ENCODE measurements at regions not wholly inside any gene's neighbourhood (a gene's known extent, or its start where the extent isn't known, plus 50 kb on each side); places are given as distances from the start of the nearest gene placed in this dataset.

DNA sequence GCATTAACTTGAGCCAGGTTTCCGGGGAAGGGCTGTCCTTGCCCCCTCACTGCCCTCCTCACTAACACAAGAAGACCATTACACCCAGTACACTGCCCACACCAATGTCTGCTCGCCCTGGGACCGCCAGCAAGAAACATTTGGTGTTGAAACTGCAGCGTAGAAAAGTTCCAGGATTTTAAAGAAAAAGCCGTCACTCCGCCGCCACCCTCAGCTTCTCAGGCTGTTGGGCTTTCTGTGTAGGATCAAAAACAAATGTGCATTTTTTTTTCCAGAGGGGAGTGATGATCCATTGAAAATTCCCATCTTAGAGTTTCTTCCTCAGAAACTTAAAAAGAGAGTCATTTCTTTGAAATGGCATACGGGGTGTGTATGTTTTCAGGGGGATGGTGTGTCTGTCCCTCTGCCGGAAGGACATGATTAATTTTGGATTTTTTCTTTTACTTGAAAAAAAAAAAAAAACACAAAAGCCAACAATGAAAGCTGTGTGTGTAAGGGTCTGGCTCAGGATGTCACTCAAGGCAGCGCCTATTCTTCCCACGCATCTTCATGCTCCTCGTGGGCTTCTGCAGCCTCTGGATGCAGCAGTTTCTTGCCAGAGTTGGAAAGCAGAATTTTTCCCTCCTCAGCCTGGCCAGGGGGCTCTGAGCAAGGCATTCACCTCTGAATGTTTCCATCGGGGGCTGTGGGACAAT, 184.9 kb downstream of the GLI2 start:
- Mint-ChIP-seq H3K4me1 (ENCODE audit: low read depth, unreplicated experiment) (peaks cover 48% of the 10 kb centered on the region), H3K9me3 (ENCODE audit: unreplicated experiment) (no peaks in the 10 kb centered on the region), H3K27me3 (ENCODE audit: low read depth, unreplicated experiment) (no peaks in the 10 kb centered on the region), H3K36me3 (ENCODE audit: low read depth, unreplicated experiment) (peaks cover 14% of the 10 kb centered on the region), H3K4me3 (ENCODE audit: unreplicated experiment) (peak overlapping the region; percentile 62), H3K27ac (ENCODE audit: unreplicated experiment) (peak overlapping the region; percentile 98)
- Histone ChIP-seq H3K4me1 (ENCODE audit: insufficient read depth, low read length) (peaks cover 28% of the 10 kb centered on the region), H3K9me3 (ENCODE audit: insufficient read depth, low read depth, low read length) (no peaks in the 10 kb centered on the region), H3K4me3 (ENCODE audit: insufficient read depth, low read depth, low read length) (no peak overlapping the region), H3K9ac (ENCODE audit: low read length) (peak overlapping the region; percentile 78), H4K20me1 (ENCODE audit: insufficient read depth, low read length) (no peaks in the 10 kb centered on the region), H3K4me2 (ENCODE audit: low read length) (peak overlapping the region; percentile 69), H3K79me2 (ENCODE audit: insufficient read depth, low read length) (peaks cover 83% of the 10 kb centered on the region), H3K36me3 (ENCODE audit: insufficient read depth, low read length) (peaks cover 5% of the 10 kb centered on the region), H3K27ac (ENCODE audit: low read depth, low read length) (peak overlapping the region; percentile 93), H2AFZ (ENCODE audit: low read depth, low read length) (peak overlapping the region; percentile 54), H3K27me3 (ENCODE audit: insufficient read depth, low read length) (no peaks in the 10 kb centered on the region)
- FAIRE-seq (no peak), DNase-seq (ENCODE audit: low read depth) (no peak)
- TF ChIP-seq, protein P1, sequence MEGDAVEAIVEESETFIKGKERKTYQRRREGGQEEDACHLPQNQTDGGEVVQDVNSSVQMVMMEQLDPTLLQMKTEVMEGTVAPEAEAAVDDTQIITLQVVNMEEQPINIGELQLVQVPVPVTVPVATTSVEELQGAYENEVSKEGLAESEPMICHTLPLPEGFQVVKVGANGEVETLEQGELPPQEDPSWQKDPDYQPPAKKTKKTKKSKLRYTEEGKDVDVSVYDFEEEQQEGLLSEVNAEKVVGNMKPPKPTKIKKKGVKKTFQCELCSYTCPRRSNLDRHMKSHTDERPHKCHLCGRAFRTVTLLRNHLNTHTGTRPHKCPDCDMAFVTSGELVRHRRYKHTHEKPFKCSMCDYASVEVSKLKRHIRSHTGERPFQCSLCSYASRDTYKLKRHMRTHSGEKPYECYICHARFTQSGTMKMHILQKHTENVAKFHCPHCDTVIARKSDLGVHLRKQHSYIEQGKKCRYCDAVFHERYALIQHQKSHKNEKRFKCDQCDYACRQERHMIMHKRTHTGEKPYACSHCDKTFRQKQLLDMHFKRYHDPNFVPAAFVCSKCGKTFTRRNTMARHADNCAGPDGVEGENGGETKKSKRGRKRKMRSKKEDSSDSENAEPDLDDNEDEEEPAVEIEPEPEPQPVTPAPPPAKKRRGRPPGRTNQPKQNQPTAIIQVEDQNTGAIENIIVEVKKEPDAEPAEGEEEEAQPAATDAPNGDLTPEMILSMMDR (IDR thresholded peaks at IDR 0.05; ENCODE audit: insufficient read depth, low read depth, low read length) = no peak
- TF ChIP-seq EZH2 (IDR thresholded peaks at IDR 0.05; ENCODE audit: insufficient read depth, low read length) = no peak

DNA sequence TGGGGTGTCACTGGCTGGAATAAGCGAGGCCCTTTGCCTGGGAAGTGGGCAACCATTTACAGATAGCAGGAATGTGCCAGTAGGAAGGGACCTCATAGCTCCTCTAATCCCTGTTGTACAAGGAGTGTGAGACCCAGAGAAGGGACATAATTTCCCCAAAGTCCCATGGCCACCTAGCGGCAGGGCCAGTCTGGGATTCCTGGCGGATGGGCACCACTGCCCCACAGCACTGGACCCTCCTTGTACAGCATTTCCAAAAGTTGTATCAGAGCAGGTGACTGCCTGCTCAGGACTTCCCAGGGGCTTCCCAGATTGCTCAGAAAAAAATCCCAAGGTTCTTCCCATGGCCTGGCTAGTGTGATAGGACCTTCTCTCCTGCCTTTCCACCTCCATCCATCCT, 185.8 kb downstream of the GLI2 start:
- Histone ChIP-seq H3K9ac (ENCODE audit: low read length) (peak overlapping the region; percentile 78), H3K4me3 (ENCODE audit: insufficient read depth, low read depth, low read length) (no peak overlapping the region), H2AFZ (ENCODE audit: low read depth, low read length) (no peak overlapping the region), H3K36me3 (ENCODE audit: insufficient read depth, low read length) (peaks cover 5% of the 10 kb centered on the region), H3K27me3 (ENCODE audit: insufficient read depth, low read length) (no peaks in the 10 kb centered on the region), H3K4me2 (ENCODE audit: low read length) (no peak overlapping the region), H4K20me1 (ENCODE audit: insufficient read depth, low read length) (no peaks in the 10 kb centered on the region), H3K9me3 (ENCODE audit: insufficient read depth, low read depth, low read length) (no peaks in the 10 kb centered on the region), H3K27ac (ENCODE audit: low read depth, low read length) (peak overlapping the region; percentile 93), H3K79me2 (ENCODE audit: insufficient read depth, low read length) (peaks cover 75% of the 10 kb centered on the region), H3K4me1 (ENCODE audit: insufficient read depth, low read length) (peaks cover 24% of the 10 kb centered on the region)
- Mint-ChIP-seq H3K27me3 (ENCODE audit: low read depth, unreplicated experiment) (no peaks in the 10 kb centered on the region), H3K4me3 (ENCODE audit: unreplicated experiment) (no peak overlapping the region), H3K36me3 (ENCODE audit: low read depth, unreplicated experiment) (peaks cover 14% of the 10 kb centered on the region), H3K9me3 (ENCODE audit: unreplicated experiment) (no peaks in the 10 kb centered on the region), H3K4me1 (ENCODE audit: low read depth, unreplicated experiment) (peaks cover 42% of the 10 kb centered on the region), H3K27ac (ENCODE audit: unreplicated experiment) (peak overlapping the region; percentile 66)
- no peak for FAIRE-seq
- no peak for DNase-seq (ENCODE audit: low read depth)
- TF ChIP-seq, protein P1 (IDR thresholded peaks at IDR 0.05; ENCODE audit: insufficient read depth, low read depth, low read length) = no peak
- no peak for TF ChIP-seq EZH2 (IDR thresholded peaks at IDR 0.05; ENCODE audit: insufficient read depth, low read length)
